T-cell (primary cell): ENCODE measurements at regions not wholly inside any gene's neighbourhood (a gene's known extent, or its start where the extent isn't known, plus 50 kb on each side); places are given as distances from the start of the nearest gene placed in this dataset.

Experiments used
- ATAC-seq, 4 experiments: fragments of 200-7000 bp in 3 of 4; fragments of 150-1000 bp in 1 of 4; cut with Tn5 transposase; replicated peaks in 1 of 4; 1 replicate in 3 of 4; 2 replicates in 1 of 4; pipeline ENCODE4 v1.10.0; 2021; ENCODE audit warnings: moderate library complexity in 3 of 4, mild to moderate bottlenecking in 2 of 4, moderate number of reproducible peaks in 1 of 4
- CTCF ChIA-PET, 2 donors: fragments of 300-600 bp; sonication (Branson Sonifier 250); formaldehyde crosslinking; loops; one replicate each; lab custom pipeline; 2022; ENCODE audit warnings: antibody characterized with exemption in 2 of 2; lab: Charles Lee
- POLR2A ChIA-PET, 2 donors: fragments of 300-600 bp; sonication (Branson Sonifier 250); formaldehyde crosslinking; loops; one replicate each; lab custom pipeline; 2022; ENCODE audit warnings: antibody characterized with exemption in 2 of 2; lab: Charles Lee
- DNase-seq, 35 experiments: peaks; one replicate each; pipeline versions ENCODE4 v3.0.0 to v3.0.0-alpha.2; 2013 to 2023
- H3K27ac ChIP-seq: one replicate; pipeline ENCODE4 v1.5.1; 2013; ENCODE audit warnings: low read length
- H3K27me3 ChIP-seq, 2 experiments: replicated peaks in 1 of 2; 1 replicate in 1 of 2; 2 replicates in 1 of 2; pipeline versions ENCODE4 v1.6.1 to v1.7.0; 2013; ENCODE audit warnings: low read length in 1 of 2, mixed read lengths in 1 of 2; ENCODE audit not compliant: control insufficient read depth in 2 of 2, insufficient read depth in 2 of 2; ENCODE audit errors: extremely low read depth in 1 of 2
- H3K36me3 ChIP-seq, 2 donors: 1 replicate in 1 of 2; 2 replicates in 1 of 2; pipeline versions ENCODE4 v1.6.1 to v1.7.0; 2013; ENCODE audit warnings: low read length in 1 of 2; ENCODE audit not compliant: control insufficient read depth in 2 of 2, insufficient read depth in 1 of 2; ENCODE audit errors: extremely low read depth in 1 of 2
- H3K4me1 ChIP-seq, 2 experiments: 1 replicate in 1 of 2; 2 replicates in 1 of 2; pipeline versions ENCODE4 v1.6.1 to v1.7.0; 2013; ENCODE audit warnings: low read length in 2 of 2, mixed read lengths in 1 of 2; ENCODE audit not compliant: insufficient read depth in 2 of 2, control insufficient read depth in 1 of 2; ENCODE audit errors: extremely low read depth in 1 of 2
- H3K4me3 ChIP-seq, 2 donors: 1 replicate in 1 of 2; 2 replicates in 1 of 2; pipeline versions ENCODE4 v1.5.1 to v1.7.0; 2013; ENCODE audit warnings: mild to moderate bottlenecking in 2 of 2, low read length in 1 of 2, moderate library complexity in 1 of 2; ENCODE audit not compliant: control insufficient read depth in 1 of 2; ENCODE audit errors: extremely low read depth in 1 of 2
- H3K9me3 ChIP-seq: 2 replicates; pipeline ENCODE4 v1.7.0; 2013
- H3K27ac Mint-ChIP-seq, 2 donors: one replicate each; pipeline ENCODE4 v1.8.0; 2020 to 2021; ENCODE audit warnings: mild to moderate bottlenecking in 2 of 2, mixed read lengths in 2 of 2
- H3K27me3 Mint-ChIP-seq, 2 donors: one replicate each; pipeline ENCODE4 v1.8.0; 2021 to 2022; ENCODE audit warnings: mixed read lengths in 2 of 2
- H3K36me3 Mint-ChIP-seq: one replicate; pipeline ENCODE4 v1.8.0; 2021; ENCODE audit warnings: mixed read lengths
- H3K4me1 Mint-ChIP-seq, 3 donors: one replicate each; pipeline ENCODE4 v1.8.0; 2020 to 2022; ENCODE audit warnings: mixed read lengths in 3 of 3, mild to moderate bottlenecking in 1 of 3
- H3K4me3 Mint-ChIP-seq, 3 donors: one replicate each; pipeline ENCODE4 v1.8.0; 2020 to 2022; ENCODE audit warnings: mild to moderate bottlenecking in 3 of 3, mixed read lengths in 3 of 3, moderate library complexity in 3 of 3
- H3K9me3 Mint-ChIP-seq, 3 donors: one replicate each; pipeline ENCODE4 v1.8.0; 2020 to 2022; ENCODE audit warnings: mixed read lengths in 3 of 3
- WGBS: methylation state at CpG from one replicate; pipeline ENCODE4 v1.1.5; 2013; ENCODE audit warnings: missing lambda C conversion rate; ENCODE audit not compliant: insufficient coverage; 5-methylcytosine and 5-hydroxymethylcytosine counted together

DNA sequence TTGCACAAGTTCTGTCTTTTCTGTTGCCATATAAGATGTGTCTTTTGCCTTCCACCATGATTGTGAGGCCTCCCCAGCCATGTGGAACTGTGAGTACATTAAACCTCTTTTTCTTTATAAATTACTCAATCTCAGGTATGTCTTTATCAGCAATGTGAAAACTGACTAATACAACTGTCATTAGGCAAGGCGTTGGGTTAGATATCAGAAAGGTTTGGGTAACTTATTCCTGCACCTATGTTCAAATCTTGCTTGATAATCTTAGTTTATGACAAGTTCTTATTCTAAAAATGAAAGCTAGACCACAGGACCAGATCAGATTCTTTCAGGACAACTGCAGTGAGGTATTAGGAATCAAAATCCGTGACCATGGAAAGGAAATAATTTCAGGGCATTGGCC is 160.6 kb upstream of the BDNF start:
- CTCF ChIA-PET, result no interaction called here
- peaks cover 0 to 13% (median 3%) of the 10 kb centered on the region in 3 donors for H3K9me3 Mint-ChIP-seq
- WGBS, result no CpG with 5 or more reads among the region's 2 CpGs
- Histone ChIP-seq H3K4me1 (no peaks in the 10 kb centered on the region), H3K9me3 (no peaks in the 10 kb centered on the region), H3K4me3 (no peak overlapping the region), H3K27ac (no peak overlapping the region), H3K27me3 (no peaks in the 10 kb centered on the region), H3K36me3 (no peaks in the 10 kb centered on the region)
- H3K36me3 Mint-ChIP-seq, result no peaks in the 10 kb centered on the region
- H3K27ac Mint-ChIP-seq, result no peak overlapping the region
- no peaks in the 10 kb centered on the region for H3K4me1 Mint-ChIP-seq
- H3K27me3 Mint-ChIP-seq, result peaks cover 6 to 14% of the 10 kb centered on the region in 2 donors
- H3K4me3 Mint-ChIP-seq, result no peak overlapping the region
- ATAC-seq, result no peak
- no peak for DNase-seq
- POLR2A ChIA-PET, result no interaction called here

DNA sequence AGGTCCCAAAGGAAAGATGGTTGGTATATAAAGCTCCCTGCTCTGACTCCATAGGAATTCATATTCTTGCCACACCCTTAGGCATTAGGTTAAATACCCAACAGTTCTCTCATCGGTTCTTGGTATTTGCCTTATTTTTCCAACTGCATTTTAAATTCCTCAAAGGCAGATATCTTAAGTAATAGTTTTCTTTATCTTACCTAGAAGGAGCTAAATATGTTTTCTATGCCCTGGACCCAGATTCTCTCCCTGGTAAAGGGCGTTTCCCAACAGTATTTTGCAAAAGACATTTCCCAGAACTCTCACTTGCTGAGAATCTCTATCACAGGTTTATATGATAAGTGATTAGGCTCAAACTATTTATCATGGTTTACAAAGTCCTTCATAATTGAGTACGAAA is 158.6 kb upstream of the BDNF start:
- ChIA-PET POLR2A (no interaction called here), CTCF (no interaction called here)
- H3K4me1 Mint-ChIP-seq, result no peaks in the 10 kb centered on the region
- H3K4me1 ChIP-seq, result no peaks in the 10 kb centered on the region
- H3K27me3 Mint-ChIP-seq, result peaks cover 2 to 10% of the 10 kb centered on the region in 2 donors
- no peaks in the 10 kb centered on the region for H3K36me3 Mint-ChIP-seq
- WGBS, result no CpG with 5 or more reads among the region's 3 CpGs
- no peaks in the 10 kb centered on the region for H3K27me3 ChIP-seq
- no peak overlapping the region for H3K27ac ChIP-seq
- DNase-seq, result no peak
- no peak for ATAC-seq
- H3K36me3 ChIP-seq, result no peaks in the 10 kb centered on the region
- H3K4me3 ChIP-seq, result no peak overlapping the region
- no peak overlapping the region for H3K4me3 Mint-ChIP-seq
- peaks cover 0 to 11% (median 3%) of the 10 kb centered on the region in 3 donors for H3K9me3 Mint-ChIP-seq
- no peaks in the 10 kb centered on the region for H3K9me3 ChIP-seq
- no peak overlapping the region for H3K27ac Mint-ChIP-seq

DNA sequence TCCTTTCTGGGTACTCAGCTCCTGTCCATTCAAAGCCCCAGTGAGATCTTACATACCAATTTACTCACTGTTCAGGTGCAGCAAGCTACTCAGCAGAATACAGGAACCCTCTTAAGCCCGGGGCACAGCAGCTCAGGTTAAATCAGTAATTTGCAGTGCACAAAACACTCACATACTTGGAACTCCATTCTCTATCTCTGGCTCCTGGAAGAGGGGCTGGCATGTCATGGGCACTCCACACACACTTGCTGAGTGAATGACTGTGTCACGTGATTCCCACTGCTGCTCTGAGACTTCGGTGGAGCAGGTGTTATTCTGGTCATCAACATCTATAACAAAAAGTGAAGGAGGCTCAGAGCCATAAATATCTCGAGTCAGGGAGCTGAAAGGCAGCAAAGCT is 157.3 kb upstream of the BDNF start:
- no peaks in the 10 kb centered on the region for H3K27me3 ChIP-seq
- Mint-ChIP-seq H3K4me3 (no peak overlapping the region), H3K4me1 (no peaks in the 10 kb centered on the region), H3K27me3 (peaks cover 2 to 10% of the 10 kb centered on the region in 2 donors), H3K27ac (no peak overlapping the region), H3K9me3 (peaks cover 0 to 13% (median 3%) of the 10 kb centered on the region in 3 donors), H3K36me3 (no peaks in the 10 kb centered on the region)
- H3K9me3 ChIP-seq, result no peaks in the 10 kb centered on the region
- H3K36me3 ChIP-seq, result no peaks in the 10 kb centered on the region
- ATAC-seq, result no peak
- 76% methylated on average over 3 of the region's 4 CpGs for WGBS
- ChIA-PET CTCF (no interaction called here), POLR2A (no interaction called here)
- H3K27ac ChIP-seq, result no peak overlapping the region
- H3K4me3 ChIP-seq, result no peak overlapping the region
- DNase-seq, result no peak
- no peaks in the 10 kb centered on the region for H3K4me1 ChIP-seq

DNA sequence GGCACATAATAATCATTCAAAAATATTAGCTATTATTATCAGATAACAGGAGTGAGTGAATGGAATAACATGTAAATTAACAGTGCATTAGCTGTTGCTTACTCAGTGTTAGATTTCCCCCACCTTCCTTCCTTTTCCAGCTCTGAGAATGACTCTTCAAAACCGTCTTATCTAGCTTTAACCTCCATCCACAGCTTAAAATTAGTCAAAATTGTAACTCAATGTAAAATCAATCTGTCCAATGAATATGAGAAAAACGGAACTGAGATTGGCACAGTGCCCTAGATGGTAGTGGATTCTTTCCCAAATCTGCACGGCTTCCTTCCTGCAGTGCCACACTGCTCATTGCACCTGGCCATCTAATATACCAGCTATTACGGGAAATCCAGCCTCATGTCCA is 156.8 kb upstream of the BDNF start:
- Mint-ChIP-seq H3K4me3 (no peak overlapping the region), H3K36me3 (no peaks in the 10 kb centered on the region), H3K4me1 (no peaks in the 10 kb centered on the region), H3K27me3 (peaks cover 2 to 10% of the 10 kb centered on the region in 2 donors), H3K9me3 (peaks cover 3 to 19% (median 3%) of the 10 kb centered on the region in 3 donors), H3K27ac (no peak overlapping the region)
- Histone ChIP-seq H3K27me3 (no peaks in the 10 kb centered on the region), H3K36me3 (no peaks in the 10 kb centered on the region), H3K9me3 (no peaks in the 10 kb centered on the region), H3K4me1 (no peaks in the 10 kb centered on the region), H3K27ac (no peak overlapping the region), H3K4me3 (no peak overlapping the region)
- ATAC-seq, result no peak
- ChIA-PET POLR2A (no interaction called here), CTCF (no interaction called here)
- no CpG with 5 or more reads among the region's 4 CpGs for WGBS
- no peak for DNase-seq

DNA sequence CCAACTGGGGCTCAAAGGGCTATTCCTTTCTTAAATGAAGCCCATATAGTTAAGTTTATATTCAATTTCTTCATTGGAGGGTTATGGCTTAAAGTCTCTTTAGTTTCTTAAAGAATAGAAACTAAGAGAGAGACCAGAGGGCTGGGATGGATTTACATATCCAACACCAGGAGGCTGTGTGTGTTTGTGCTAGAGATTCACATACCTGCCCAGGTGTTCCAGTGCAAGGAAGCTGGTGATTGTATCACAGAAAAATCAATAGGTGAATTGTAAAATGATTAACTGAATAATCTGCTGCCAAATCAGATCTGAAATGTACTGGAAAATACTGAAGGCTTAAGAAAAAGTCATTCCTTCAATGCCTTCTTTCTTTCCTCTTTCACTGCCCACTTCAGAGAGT is 148.2 kb upstream of the BDNF start:
- Mint-ChIP-seq H3K27ac (no peak overlapping the region), H3K4me3 (no peak overlapping the region), H3K36me3 (no peaks in the 10 kb centered on the region), H3K4me1 (no peaks in the 10 kb centered on the region), H3K27me3 (no peaks in the 10 kb centered on the region), H3K9me3 (peaks cover 5 to 14% (median 9%) of the 10 kb centered on the region in 3 donors)
- Histone ChIP-seq H3K36me3 (no peaks in the 10 kb centered on the region), H3K4me3 (no peak overlapping the region), H3K27me3 (no peaks in the 10 kb centered on the region), H3K9me3 (no peaks in the 10 kb centered on the region), H3K27ac (no peak overlapping the region), H3K4me1 (no peaks in the 10 kb centered on the region)
- ChIA-PET CTCF (no interaction called here), POLR2A (no interaction called here)
- ATAC-seq, result no peak
- no peak for DNase-seq

DNA sequence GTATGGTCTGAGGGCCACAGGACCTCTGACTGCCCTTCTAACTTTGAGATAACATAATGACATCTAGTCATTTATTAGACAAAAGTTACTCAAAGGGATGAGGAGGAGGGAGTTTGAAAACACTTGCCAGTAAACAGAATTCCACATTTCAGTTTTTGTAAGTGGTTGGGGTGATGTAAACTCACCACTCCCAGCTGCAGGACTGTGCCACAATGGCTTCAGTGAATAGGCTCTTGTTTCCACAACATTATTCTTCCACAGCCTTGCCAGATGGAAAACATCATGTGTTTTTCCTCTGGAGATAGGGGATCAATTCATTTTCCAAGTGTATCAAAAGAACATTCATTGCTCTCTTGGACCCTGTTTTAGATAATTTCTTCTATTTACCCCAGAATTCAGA is 147.2 kb upstream of the BDNF start:
- H3K27ac Mint-ChIP-seq, result no peak overlapping the region

DNA sequence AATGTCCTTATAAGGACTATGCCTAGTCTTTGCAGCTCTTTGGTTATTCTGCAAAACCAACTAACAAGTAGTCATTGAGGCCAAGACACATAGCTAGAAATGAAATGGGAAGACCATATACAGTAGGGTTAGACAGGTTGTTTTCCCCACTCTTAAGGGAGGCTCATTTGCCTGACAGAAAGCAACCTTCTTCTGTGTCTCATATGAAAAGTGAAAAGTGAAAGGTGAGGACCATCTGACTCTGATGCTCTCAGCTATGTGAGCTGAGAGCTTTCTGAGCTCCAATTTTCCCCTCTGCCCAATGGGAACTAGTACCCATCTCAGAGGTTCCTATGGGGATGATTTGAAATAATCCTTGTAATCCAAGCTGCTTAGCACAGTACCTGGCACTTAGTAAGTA is 142.0 kb upstream of the BDNF start:
- no peak overlapping the region for H3K27ac Mint-ChIP-seq
- ATAC-seq, result no peak

More for the DNA sequence above, 147.2 kb upstream of the BDNF start:
- no peak for ATAC-seq
- Histone ChIP-seq H3K9me3 (no peaks in the 10 kb centered on the region), H3K27ac (no peak overlapping the region), H3K36me3 (no peaks in the 10 kb centered on the region), H3K4me3 (no peak overlapping the region), H3K27me3 (no peaks in the 10 kb centered on the region), H3K4me1 (no peaks in the 10 kb centered on the region)
- CTCF ChIA-PET, result no interaction called here
- H3K36me3 Mint-ChIP-seq, result no peaks in the 10 kb centered on the region
- H3K4me1 Mint-ChIP-seq, result no peaks in the 10 kb centered on the region
- POLR2A ChIA-PET, result no interaction called here
- H3K4me3 Mint-ChIP-seq, result no peak overlapping the region
- peaks cover 9 to 11% (median 9%) of the 10 kb centered on the region in 3 donors for H3K9me3 Mint-ChIP-seq
- no peak for DNase-seq
- no peaks in the 10 kb centered on the region for H3K27me3 Mint-ChIP-seq

More for the DNA sequence above, 142.0 kb upstream of the BDNF start:
- DNase-seq, result no peak
- ChIA-PET POLR2A (no interaction called here), CTCF (no interaction called here)
- H3K36me3 ChIP-seq, result no peaks in the 10 kb centered on the region
- H3K4me1 ChIP-seq, result no peaks in the 10 kb centered on the region
- no peak overlapping the region for H3K27ac ChIP-seq
- Mint-ChIP-seq H3K9me3 (peaks cover 5 to 9% (median 6%) of the 10 kb centered on the region in 3 donors), H3K36me3 (no peaks in the 10 kb centered on the region), H3K4me3 (no peak overlapping the region), H3K4me1 (no peaks in the 10 kb centered on the region), H3K27me3 (peaks cover 0 to 3% of the 10 kb centered on the region in 2 donors)
- H3K27me3 ChIP-seq, result no peaks in the 10 kb centered on the region
- H3K9me3 ChIP-seq, result no peaks in the 10 kb centered on the region
- no peak overlapping the region for H3K4me3 ChIP-seq
